HCT116 (cell line): ENCODE measurements at regions not wholly inside any gene's neighbourhood (a gene's known extent, or its start where the extent isn't known, plus 50 kb on each side); places are given as distances from the start of the nearest gene placed in this dataset.

ENCODE experiments used
- ATAC-seq: fragments of 200-7000 bp; cut with Tn5 transposase; 2 replicates; pipeline ENCODE4 v1.9.1; 2020; ENCODE audit warnings: mild to moderate bottlenecking, moderate library complexity
- BruUV-seq: library from RNA; stranded (reverse); fragments of 400-500 nt; replicated peaks from 2 replicates; lab custom pipeline; 2021; lab: Mats Ljungman, UMichigan
- CTCF ChIA-PET: fragments of 300-600 bp; sonication (Branson Sonifier 250); formaldehyde crosslinking; loops from one replicate; lab custom pipeline; 2021; ENCODE audit warnings: antibody characterized with exemption; lab: Charles Lee
- POLR2A ChIA-PET: fragments of 300-600, 350-600 bp; sonication (Branson Sonifier 250); formaldehyde crosslinking; loops from one replicate; lab custom pipeline; 2021; ENCODE audit warnings: antibody characterized with exemption; lab: Charles Lee
- RAD21 ChIA-PET, 2 experiments: fragments of 300-600 bp; sonication (Branson Sonifier 250); formaldehyde crosslinking; loops; one replicate each; lab custom pipeline; 2023; ENCODE audit warnings: low total read pairs in 2 of 2; ENCODE audit not compliant: uncharacterized antibody in 2 of 2, unreplicated experiment in 2 of 2, low non-redundant PET in 1 of 2; lab: Charles Lee
- DNase-seq: peaks from one replicate; pipeline ENCODE4 v3.0.0-alpha.2; 2010; ENCODE audit warnings: low read depth, low spot score
- H2AFZ ChIP-seq: fragments of 200-600 bp; shearing (Covaris generic), sonication (generic); 2 replicates; pipeline ENCODE4 v1.6.1; 2017; ENCODE audit warnings: low read depth, mixed run types, mixed read lengths, antibody characterized with exemption, low read length; ENCODE audit not compliant: poor library complexity, severe bottlenecking
- H3K27ac ChIP-seq: 2 replicates; pipeline ENCODE4 v1.5.1; 2012; ENCODE audit warnings: low read depth, low read length
- H3K27me3 ChIP-seq: fragments of 200-600 bp; sonication (generic); 2 replicates; pipeline ENCODE4 v1.6.1; 2016; ENCODE audit warnings: mixed run types, low read length, mixed read lengths; ENCODE audit not compliant: insufficient read depth
- H3K36me3 ChIP-seq, 2 experiments: fragments of 200-500 bp in 1 of 2; fragments of 200-600 bp in 1 of 2; sonication (Bioruptor generic) in 1 of 2; sonication (generic) in 1 of 2; 2 replicates each; pipeline versions ENCODE4 v1.5.1 to v1.6.1; 2014 to 2016; ENCODE audit warnings: low read length in 2 of 2, inconsistent platforms in 1 of 2, mixed read lengths in 1 of 2, mixed run types in 1 of 2; ENCODE audit not compliant: insufficient read depth in 2 of 2, control insufficient read depth in 1 of 2
- H3K4me1 ChIP-seq, 2 experiments: fragments of 200-600 bp in 1 of 2; sonication (generic) in 1 of 2; 2 replicates each; pipeline versions ENCODE4 v1.5.1 to v1.6.1; 2012 to 2017; ENCODE audit warnings: low read length in 2 of 2, inconsistent platforms in 1 of 2, mild to moderate bottlenecking in 1 of 2, mixed read lengths in 1 of 2, mixed run types in 1 of 2, moderate library complexity in 1 of 2; ENCODE audit not compliant: insufficient read depth in 2 of 2, control insufficient read depth in 1 of 2
- H3K4me2 ChIP-seq: fragments of 200-600 bp; sonication (generic); 2 replicates; pipeline ENCODE4 v1.6.1; 2017; ENCODE audit warnings: mixed run types, low read length, mixed read lengths
- H3K4me3 ChIP-seq, 2 experiments: fragments of 200-600 bp in 1 of 2; sonication (generic) in 1 of 2; replicated peaks in 1 of 2; 2 replicates each; pipeline ENCODE4 v1.5.1; 2011 to 2016; ENCODE audit warnings: low read length in 2 of 2, control low read depth in 1 of 2, low read depth in 1 of 2, mild to moderate bottlenecking in 1 of 2, mixed read lengths in 1 of 2, mixed run types in 1 of 2
- H3K79me2 ChIP-seq: fragments of 200-600 bp; sonication (generic); 2 replicates; pipeline ENCODE4 v1.6.1; 2017; ENCODE audit warnings: mild to moderate bottlenecking, mixed run types, low read length, moderate library complexity, mixed read lengths; ENCODE audit not compliant: insufficient read depth
- H3K9ac ChIP-seq: fragments of 200-600 bp; sonication (generic); 2 replicates; pipeline ENCODE4 v1.6.1; 2016; ENCODE audit warnings: low read length, mixed read lengths
- H3K9me2 ChIP-seq: fragments of 200-600 bp; sonication (generic), shearing (Covaris generic); 2 replicates; pipeline ENCODE4 v1.6.1; 2017; ENCODE audit warnings: mixed run types, mild to moderate bottlenecking, moderate library complexity; ENCODE audit not compliant: insufficient read depth
- H3K9me3 ChIP-seq, 2 experiments: fragments of 200-500 bp in 1 of 2; fragments of 200-600 bp in 1 of 2; sonication (Bioruptor generic) in 1 of 2; sonication (generic) in 1 of 2; 2 replicates each; pipeline ENCODE4 v1.6.1; 2014 to 2017; ENCODE audit warnings: low read length in 2 of 2, mixed read lengths in 2 of 2, inconsistent platforms in 1 of 2, low read depth in 1 of 2, mild to moderate bottlenecking in 1 of 2, mixed run types in 1 of 2, moderate library complexity in 1 of 2; ENCODE audit not compliant: control insufficient read depth in 1 of 2, insufficient read depth in 1 of 2
- H4K20me1 ChIP-seq: fragments of 200-600 bp; sonication (generic), shearing (Covaris generic); 2 replicates; pipeline ENCODE4 v1.6.1; 2017; ENCODE audit warnings: mixed run types, mild to moderate bottlenecking, moderate library complexity; ENCODE audit not compliant: insufficient read depth
- ATF3 ChIP-seq: IDR thresholded peaks from 2 replicates; pipeline ENCODE4 v1.6.1; 2012
- CBX3 ChIP-seq: IDR thresholded peaks from 2 replicates; pipeline ENCODE4 v1.6.1; 2012; ENCODE audit warnings: low read depth
- CTCF ChIP-seq, 3 experiments: fragments of 200-600 bp in 1 of 3; sonication (generic) in 1 of 3; IDR thresholded peaks in 2 of 3; conservative IDR thresholded peaks in 1 of 3; 2 replicates each; pipeline ENCODE4 v1.5.1; 2012 to 2017; ENCODE audit warnings: low read depth in 2 of 3, low read length in 2 of 3, antibody characterized with exemption in 1 of 3, borderline replicate concordance in 1 of 3, control low read depth in 1 of 3, mild to moderate bottlenecking in 1 of 3, mixed read lengths in 1 of 3, mixed run types in 1 of 3, moderate library complexity in 1 of 3; ENCODE audit not compliant: insufficient read depth in 1 of 3
- ELF1 ChIP-seq: IDR thresholded peaks from 2 replicates; pipeline ENCODE4 v1.6.1; 2012; ENCODE audit warnings: low read depth, borderline replicate concordance
- EZH2phosphoT487 ChIP-seq: fragments of 200-600 bp; IDR thresholded peaks from 2 replicates; pipeline ENCODE4 v1.6.1; 2018; ENCODE audit warnings: antibody characterized with exemption, borderline replicate concordance
- FOSL1 ChIP-seq: IDR thresholded peaks from 2 replicates; pipeline ENCODE4 v1.6.1; 2012; ENCODE audit warnings: low read depth
- POLR2AphosphoS5 ChIP-seq: IDR thresholded peaks from 2 replicates; pipeline ENCODE4 v1.6.1; 2011; ENCODE audit warnings: mild to moderate bottlenecking, low read depth, low read length, moderate library complexity
- SP1 ChIP-seq: IDR thresholded peaks from 2 replicates; pipeline ENCODE4 v1.6.1; 2012; ENCODE audit warnings: low read depth
- TCF7L2 ChIP-seq: IDR thresholded peaks from 2 replicates; pipeline ENCODE4 v1.7.0; 2011; ENCODE audit warnings: borderline replicate concordance, inconsistent platforms; ENCODE audit not compliant: insufficient read depth, insufficient read length; ENCODE audit errors: extremely low read depth
- YY1 ChIP-seq: IDR thresholded peaks from 2 replicates; pipeline ENCODE4 v1.6.1; 2011; ENCODE audit warnings: low read length, low read depth, moderate library complexity, mild to moderate bottlenecking; ENCODE audit not compliant: insufficient replicate concordance; ENCODE audit errors: extremely low read depth
- ZBTB33 ChIP-seq: IDR thresholded peaks from 2 replicates; pipeline ENCODE4 v1.6.1; 2011; ENCODE audit warnings: mild to moderate bottlenecking, low read length, moderate library complexity; ENCODE audit not compliant: insufficient replicate concordance; ENCODE audit errors: extremely low read depth
- ZFX ChIP-seq: fragments of 450-650 bp; IDR thresholded peaks from 2 replicates; pipeline ENCODE4 v1.6.1; 2017
- ZNF274 ChIP-seq: fragments of 200-500 bp; sonication (Bioruptor generic); IDR thresholded peaks from 2 replicates; pipeline ENCODE4 v1.6.1; 2014; ENCODE audit warnings: mild to moderate bottlenecking, low read depth, low read length, inconsistent platforms
- intact Hi-C: fragments of 100-400 bp; cut with micrococcal nuclease; formaldehyde crosslinking; loops from 2 replicates; pipeline ENCODE4 v1.10.0; 2022

GRCh38 chr10:21191512-21191911 is 294.4 kb upstream of the NEBL start:
- H4K20me1 ChIP-seq, result no peaks in the 10 kb centered on the region
- TF ChIP-seq TCF7L2, result peak; percentile 25
- peak; percentile 31; the same call in 1 of the 2 replicates for TF ChIP-seq FOSL1
- no peak for TF ChIP-seq ZBTB33
- H3K79me2 ChIP-seq, result no peaks in the 10 kb centered on the region
- CTCF ChIA-PET, result no interaction called here
- POLR2A ChIA-PET, result no interaction called here
- H3K4me2 ChIP-seq, result peak overlapping the region; percentile 11
- BruUV-seq, result no TSS peak
- no peak overlapping the region for H3K9ac ChIP-seq
- no peak overlapping the region for H3K27ac ChIP-seq
- peaks cover 27 to 36% of the 10 kb centered on the region in 2 experiments for H3K4me1 ChIP-seq
- DNase-seq, result peak; percentile 47
- no peak overlapping the region for H2AFZ ChIP-seq
- H3K9me2 ChIP-seq, result no peaks in the 10 kb centered on the region
- intact Hi-C loops, result no loop called here
- H3K9me3 ChIP-seq, result no peaks in the 10 kb centered on the region; a peak in 1 of 4 replicates
- H3K36me3 ChIP-seq, result no peaks in the 10 kb centered on the region
- no peak overlapping the region for H3K4me3 ChIP-seq
- ATAC-seq, result peak; percentile 69
- RAD21 ChIA-PET, result no interaction called here
- no peaks in the 10 kb centered on the region for H3K27me3 ChIP-seq

- intact Hi-C loops, result no loop called here
- Histone ChIP-seq H3K4me3 (no peak overlapping the region), H3K9ac (no peak overlapping the region), H4K20me1 (no peaks in the 10 kb centered on the region), H3K36me3 (no peaks in the 10 kb centered on the region), H3K9me2 (no peaks in the 10 kb centered on the region), H3K9me3 (no peaks in the 10 kb centered on the region; a peak in 1 of 4 replicates), H3K79me2 (no peaks in the 10 kb centered on the region), H3K27ac (no peak overlapping the region), H3K4me1 (peaks cover 13 to 18% of the 10 kb centered on the region in 2 experiments; a peak in 3 of 4 replicates), H3K27me3 (no peaks in the 10 kb centered on the region), H3K4me2 (0 out of 2 replicates have a peak overlapping the region, but pooled peaks have one; percentile 4), H2AFZ (peak overlapping the region; percentile 71)
- CTCF ChIA-PET, result no interaction called here
- ATAC-seq (no peak), DNase-seq (no peak)
- RAD21 ChIA-PET, result no interaction called here
- no TSS peak for BruUV-seq
- POLR2A ChIA-PET, result no interaction called here
- no peak for TF ChIP-seq EZH2phosphoT487
- TF ChIP-seq CBX3, result no peak
- no peak for TF ChIP-seq POLR2AphosphoS5
- TF ChIP-seq ATF3, result no peak
- TF ChIP-seq ELF1, result no peak
- TF ChIP-seq ZNF274, result no peak
- TF ChIP-seq YY1, result no peak
- no peak for TF ChIP-seq ZBTB33
- TF ChIP-seq ZFX, result no peak
- TF ChIP-seq CTCF (IDR thresholded peaks at IDR 0.05 in 2 of 3, conservative IDR thresholded peaks at IDR 0.05 in 1 of 3; ENCODE audit: borderline replicate concordance in 1 of 3, insufficient read depth in 1 of 3, low read depth in 2 of 3, low read length in 2 of 3), result no peak
- TF ChIP-seq SP1, result no peak
- TF ChIP-seq TCF7L2, result no peak
Measured at GRCh38 chr10:21184984-21185383, 287.9 kb upstream of the NEBL start.
